Left ventricle myocardium inferior (tissue), 1 donor: ENCODE measurements at regions not wholly inside any gene's neighbourhood (a gene's known extent, or its start where the extent isn't known, plus 50 kb on each side); places are given as distances from the start of the nearest gene placed in this dataset.

Experiments
- DNase-seq: peaks from one replicate; pipeline ENCODE4 v3.0.0-alpha.2; 2020
- H3K27ac ChIP-seq: fragments of 200-600 bp; replicated peaks from 2 replicates; pipeline ENCODE4 v1.8.0; 2021
- H3K27me3 ChIP-seq: fragments of 200-600 bp; 2 replicates; pipeline ENCODE4 v1.8.0; 2021; ENCODE audit warnings: low read depth
- H3K36me3 ChIP-seq: fragments of 200-600 bp; 2 replicates; pipeline ENCODE4 v1.8.0; 2021
- H3K4me1 ChIP-seq: fragments of 200-600 bp; 2 replicates; pipeline ENCODE4 v1.8.0; 2021
- H3K4me3 ChIP-seq: fragments of 200-600 bp; 2 replicates; pipeline ENCODE4 v1.8.0; 2021; ENCODE audit warnings: mild to moderate bottlenecking, moderate library complexity
- H3K9me3 ChIP-seq: fragments of 200-600 bp; replicated peaks from 2 replicates; pipeline ENCODE4 v1.8.0; 2021
- intact Hi-C: fragments of 100-400 bp; cut with micrococcal nuclease; formaldehyde crosslinking; loops from one replicate; pipeline ENCODE4 v1.11.0; 2022
- TF ChIP-seq, protein P1 (sequence below): fragments of 200-600 bp; IDR thresholded peaks from 2 replicates; pipeline ENCODE4 v1.8.0; 2021; ENCODE audit warnings: antibody characterized with exemption, mild to moderate bottlenecking, borderline replicate concordance
- donor health status: DM: no; HTN: yes; CAD: no; lungs with severe emphysema.

DNA sequence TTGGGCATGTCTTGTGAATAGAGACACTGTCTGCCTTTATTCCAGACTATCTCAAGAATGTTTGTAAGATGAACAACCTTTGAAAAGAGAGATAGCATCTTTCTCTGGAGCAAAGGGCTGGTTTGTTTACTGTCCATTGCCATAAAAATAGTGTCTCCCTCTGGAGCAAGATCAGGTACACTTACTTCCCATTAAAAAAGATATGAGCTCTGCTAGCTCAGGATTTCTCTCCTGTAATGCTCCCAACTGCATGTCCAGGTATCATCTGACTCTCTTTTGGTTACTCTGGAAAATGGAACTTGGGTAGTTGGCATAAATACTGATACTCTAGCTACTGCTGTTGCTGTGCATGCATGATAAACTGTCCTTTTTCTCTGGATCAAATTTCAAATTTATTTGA is 381.1 kb downstream of the TFEC start:
- Histone ChIP-seq H3K9me3 (peaks cover 14% of the 10 kb centered on the region), H3K4me1 (no peaks in the 10 kb centered on the region), H3K36me3 (no peaks in the 10 kb centered on the region), H3K27ac (no peak overlapping the region), H3K4me3 (no peak overlapping the region), H3K27me3 (no peaks in the 10 kb centered on the region)
- intact Hi-C loops = no loop called here
- TF ChIP-seq, protein P1, sequence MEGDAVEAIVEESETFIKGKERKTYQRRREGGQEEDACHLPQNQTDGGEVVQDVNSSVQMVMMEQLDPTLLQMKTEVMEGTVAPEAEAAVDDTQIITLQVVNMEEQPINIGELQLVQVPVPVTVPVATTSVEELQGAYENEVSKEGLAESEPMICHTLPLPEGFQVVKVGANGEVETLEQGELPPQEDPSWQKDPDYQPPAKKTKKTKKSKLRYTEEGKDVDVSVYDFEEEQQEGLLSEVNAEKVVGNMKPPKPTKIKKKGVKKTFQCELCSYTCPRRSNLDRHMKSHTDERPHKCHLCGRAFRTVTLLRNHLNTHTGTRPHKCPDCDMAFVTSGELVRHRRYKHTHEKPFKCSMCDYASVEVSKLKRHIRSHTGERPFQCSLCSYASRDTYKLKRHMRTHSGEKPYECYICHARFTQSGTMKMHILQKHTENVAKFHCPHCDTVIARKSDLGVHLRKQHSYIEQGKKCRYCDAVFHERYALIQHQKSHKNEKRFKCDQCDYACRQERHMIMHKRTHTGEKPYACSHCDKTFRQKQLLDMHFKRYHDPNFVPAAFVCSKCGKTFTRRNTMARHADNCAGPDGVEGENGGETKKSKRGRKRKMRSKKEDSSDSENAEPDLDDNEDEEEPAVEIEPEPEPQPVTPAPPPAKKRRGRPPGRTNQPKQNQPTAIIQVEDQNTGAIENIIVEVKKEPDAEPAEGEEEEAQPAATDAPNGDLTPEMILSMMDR = no peak
- DNase-seq = no peak

DNA sequence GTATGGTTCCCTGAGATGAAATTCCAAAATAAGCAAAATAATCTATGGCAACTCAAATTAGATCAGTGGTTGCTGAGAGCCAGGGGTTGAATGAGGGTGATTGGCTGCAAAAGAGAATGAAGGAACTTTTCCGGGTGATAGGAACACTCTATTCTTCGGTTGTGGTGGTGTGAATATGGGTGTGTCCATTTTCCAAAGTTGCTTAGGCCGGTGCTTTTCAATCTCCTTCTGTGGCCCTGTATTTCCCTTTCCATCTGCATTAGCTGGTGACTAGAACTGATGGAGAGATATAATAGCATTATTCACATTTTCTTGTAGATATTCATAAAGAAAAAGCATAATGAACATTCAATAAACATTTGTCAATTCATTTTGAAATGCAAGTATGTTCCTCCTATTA is 382.9 kb downstream of the TFEC start:
- H3K9me3 ChIP-seq = peaks cover 30% of the 10 kb centered on the region
- H3K36me3 ChIP-seq = no peaks in the 10 kb centered on the region
- TF ChIP-seq, protein P1 = no peak
- H3K27me3 ChIP-seq = no peaks in the 10 kb centered on the region
- no peak overlapping the region for H3K4me3 ChIP-seq
- no peaks in the 10 kb centered on the region for H3K4me1 ChIP-seq
- DNase-seq = no peak
- H3K27ac ChIP-seq = no peak overlapping the region
- intact Hi-C loops = no loop called here

DNA sequence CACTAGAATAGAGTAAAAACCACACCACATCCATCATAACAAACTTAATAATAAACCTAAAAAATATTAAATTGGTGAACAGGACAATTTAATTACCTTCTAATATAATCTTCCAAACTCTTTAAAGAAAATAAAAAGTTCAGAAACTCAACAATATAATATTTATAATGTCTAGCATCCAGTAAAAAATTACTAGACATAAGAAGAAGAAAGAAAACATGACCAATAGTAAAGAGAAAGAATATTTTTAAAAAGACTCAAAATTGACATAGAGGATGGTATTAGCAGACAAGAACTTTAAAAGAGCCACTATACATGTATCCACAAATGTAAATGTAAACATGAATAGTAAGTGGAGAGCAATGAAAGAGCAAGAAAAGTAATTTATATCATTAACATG is 388.4 kb downstream of the TFEC start:
- Histone ChIP-seq H3K27me3 (no peaks in the 10 kb centered on the region), H3K4me3 (no peak overlapping the region), H3K9me3 (peaks cover 46% of the 10 kb centered on the region), H3K4me1 (no peaks in the 10 kb centered on the region), H3K36me3 (no peaks in the 10 kb centered on the region), H3K27ac (no peak overlapping the region)
- TF ChIP-seq, protein P1 = no peak
- intact Hi-C loops = no loop called here
- DNase-seq = no peak

DNA sequence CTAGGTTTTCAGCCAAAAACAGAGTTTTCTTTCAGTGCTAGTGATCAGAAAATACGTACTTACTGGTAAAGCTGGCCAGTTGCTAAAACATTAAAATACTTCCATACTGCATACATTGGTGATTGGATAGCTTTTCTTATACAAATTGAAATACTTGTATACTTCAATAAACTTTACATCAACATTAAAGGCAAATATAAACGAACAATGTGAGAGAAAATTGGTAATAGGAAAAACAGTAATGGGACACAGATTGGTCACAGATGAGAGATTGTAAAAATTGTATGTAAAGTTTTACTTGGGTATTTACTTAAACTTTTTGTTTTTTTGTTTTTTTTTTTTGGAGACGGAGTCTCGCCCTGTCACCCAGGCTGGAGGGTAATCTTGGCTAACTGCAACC is 391.7 kb downstream of the TFEC start:
- Histone ChIP-seq H3K4me1 (no peaks in the 10 kb centered on the region), H3K27me3 (no peaks in the 10 kb centered on the region), H3K4me3 (no peak overlapping the region), H3K9me3 (peaks cover 26% of the 10 kb centered on the region), H3K36me3 (no peaks in the 10 kb centered on the region), H3K27ac (no peak overlapping the region)
- no peak for DNase-seq
- intact Hi-C loops = no loop called here
- TF ChIP-seq, protein P1 = no peak

DNA sequence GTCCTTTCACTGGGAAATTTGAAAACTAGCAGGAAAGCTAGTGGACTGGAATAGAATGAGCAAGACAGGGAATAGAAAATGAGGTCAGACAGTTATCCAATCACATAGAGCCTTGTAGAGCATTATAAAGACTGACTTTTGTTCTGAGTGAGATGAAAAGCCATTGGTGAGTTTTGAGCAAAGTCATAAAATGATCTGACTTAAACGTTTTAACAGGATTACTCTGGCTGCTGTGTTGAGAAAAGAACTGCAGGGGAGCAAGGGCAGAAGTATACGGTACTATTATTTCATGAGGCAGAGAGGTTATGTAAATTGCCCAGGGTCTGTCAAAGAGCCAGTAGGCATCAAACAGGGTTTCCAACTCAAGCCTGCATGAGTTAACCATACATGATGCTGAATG is 393.4 kb downstream of the TFEC start:
- no peaks in the 10 kb centered on the region for H3K36me3 ChIP-seq
- H3K4me3 ChIP-seq = no peak overlapping the region
- no peak overlapping the region for H3K27ac ChIP-seq
- intact Hi-C loops = no loop called here
- H3K27me3 ChIP-seq = no peaks in the 10 kb centered on the region
- TF ChIP-seq, protein P1 = no peak
- no peaks in the 10 kb centered on the region for H3K4me1 ChIP-seq
- DNase-seq = no peak
- H3K9me3 ChIP-seq = peaks cover 10% of the 10 kb centered on the region

DNA sequence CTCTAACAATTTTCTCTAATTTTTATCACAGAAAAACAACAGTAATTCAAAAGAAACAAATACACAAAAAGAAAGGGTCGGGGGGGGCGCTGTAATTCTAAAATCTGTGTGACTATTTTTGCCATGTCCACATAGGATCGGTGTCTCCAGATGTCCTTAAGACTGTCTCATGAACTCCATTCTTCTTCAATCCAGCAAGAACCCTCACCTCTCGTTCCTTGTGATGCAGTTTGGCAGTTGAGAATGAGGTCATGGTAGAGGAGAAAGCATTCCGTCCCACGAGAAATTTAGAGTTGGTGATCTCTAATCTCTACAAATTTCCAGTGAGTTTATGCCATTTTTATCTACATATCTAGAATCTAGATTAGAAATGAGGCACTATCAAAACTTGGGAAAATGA is 394.7 kb downstream of the TFEC start:
- Histone ChIP-seq H3K4me1 (no peaks in the 10 kb centered on the region), H3K9me3 (no peaks in the 10 kb centered on the region), H3K27me3 (no peaks in the 10 kb centered on the region), H3K4me3 (no peak overlapping the region), H3K27ac (no peak overlapping the region), H3K36me3 (no peaks in the 10 kb centered on the region)
- no peak for DNase-seq
- intact Hi-C loops = no loop called here
- TF ChIP-seq, protein P1 = no peak
